HCT116 (cell line): ENCODE measurements at regions not wholly inside any gene's neighbourhood (a gene's known extent, or its start where the extent isn't known, plus 50 kb on each side); places are given as distances from the start of the nearest gene placed in this dataset.

Experiments
- ATAC-seq: fragments of 200-7000 bp; cut with Tn5 transposase; 2 replicates; pipeline ENCODE4 v1.9.1; 2020; ENCODE audit warnings: mild to moderate bottlenecking, moderate library complexity
- BruUV-seq: library from RNA; stranded (reverse); fragments of 400-500 nt; replicated peaks from 2 replicates; lab custom pipeline; 2021; lab: Mats Ljungman, UMichigan
- CTCF ChIA-PET: fragments of 300-600 bp; sonication (Branson Sonifier 250); formaldehyde crosslinking; loops from one replicate; lab custom pipeline; 2021; ENCODE audit warnings: antibody characterized with exemption; lab: Charles Lee
- POLR2A ChIA-PET: fragments of 300-600, 350-600 bp; sonication (Branson Sonifier 250); formaldehyde crosslinking; loops from one replicate; lab custom pipeline; 2021; ENCODE audit warnings: antibody characterized with exemption; lab: Charles Lee
- RAD21 ChIA-PET, 2 experiments: fragments of 300-600 bp; sonication (Branson Sonifier 250); formaldehyde crosslinking; loops; one replicate each; lab custom pipeline; 2023; ENCODE audit warnings: low total read pairs in 2 of 2; ENCODE audit not compliant: uncharacterized antibody in 2 of 2, unreplicated experiment in 2 of 2, low non-redundant PET in 1 of 2; lab: Charles Lee
- DNase-seq: peaks from one replicate; pipeline ENCODE4 v3.0.0-alpha.2; 2010; ENCODE audit warnings: low read depth, low spot score
- H2AFZ ChIP-seq: fragments of 200-600 bp; shearing (Covaris generic), sonication (generic); 2 replicates; pipeline ENCODE4 v1.6.1; 2017; ENCODE audit warnings: low read depth, mixed run types, mixed read lengths, antibody characterized with exemption, low read length; ENCODE audit not compliant: poor library complexity, severe bottlenecking
- H3K27ac ChIP-seq: 2 replicates; pipeline ENCODE4 v1.5.1; 2012; ENCODE audit warnings: low read depth, low read length
- H3K27me3 ChIP-seq: fragments of 200-600 bp; sonication (generic); 2 replicates; pipeline ENCODE4 v1.6.1; 2016; ENCODE audit warnings: mixed run types, low read length, mixed read lengths; ENCODE audit not compliant: insufficient read depth
- H3K36me3 ChIP-seq, 2 experiments: fragments of 200-500 bp in 1 of 2; fragments of 200-600 bp in 1 of 2; sonication (Bioruptor generic) in 1 of 2; sonication (generic) in 1 of 2; 2 replicates each; pipeline versions ENCODE4 v1.5.1 to v1.6.1; 2014 to 2016; ENCODE audit warnings: low read length in 2 of 2, inconsistent platforms in 1 of 2, mixed read lengths in 1 of 2, mixed run types in 1 of 2; ENCODE audit not compliant: insufficient read depth in 2 of 2, control insufficient read depth in 1 of 2
- H3K4me1 ChIP-seq, 2 experiments: fragments of 200-600 bp in 1 of 2; sonication (generic) in 1 of 2; 2 replicates each; pipeline versions ENCODE4 v1.5.1 to v1.6.1; 2012 to 2017; ENCODE audit warnings: low read length in 2 of 2, inconsistent platforms in 1 of 2, mild to moderate bottlenecking in 1 of 2, mixed read lengths in 1 of 2, mixed run types in 1 of 2, moderate library complexity in 1 of 2; ENCODE audit not compliant: insufficient read depth in 2 of 2, control insufficient read depth in 1 of 2
- H3K4me2 ChIP-seq: fragments of 200-600 bp; sonication (generic); 2 replicates; pipeline ENCODE4 v1.6.1; 2017; ENCODE audit warnings: mixed run types, low read length, mixed read lengths
- H3K4me3 ChIP-seq, 2 experiments: fragments of 200-600 bp in 1 of 2; sonication (generic) in 1 of 2; replicated peaks in 1 of 2; 2 replicates each; pipeline ENCODE4 v1.5.1; 2011 to 2016; ENCODE audit warnings: low read length in 2 of 2, control low read depth in 1 of 2, low read depth in 1 of 2, mild to moderate bottlenecking in 1 of 2, mixed read lengths in 1 of 2, mixed run types in 1 of 2
- H3K79me2 ChIP-seq: fragments of 200-600 bp; sonication (generic); 2 replicates; pipeline ENCODE4 v1.6.1; 2017; ENCODE audit warnings: mild to moderate bottlenecking, mixed run types, low read length, moderate library complexity, mixed read lengths; ENCODE audit not compliant: insufficient read depth
- H3K9ac ChIP-seq: fragments of 200-600 bp; sonication (generic); 2 replicates; pipeline ENCODE4 v1.6.1; 2016; ENCODE audit warnings: low read length, mixed read lengths
- H3K9me2 ChIP-seq: fragments of 200-600 bp; sonication (generic), shearing (Covaris generic); 2 replicates; pipeline ENCODE4 v1.6.1; 2017; ENCODE audit warnings: mixed run types, mild to moderate bottlenecking, moderate library complexity; ENCODE audit not compliant: insufficient read depth
- H3K9me3 ChIP-seq, 2 experiments: fragments of 200-500 bp in 1 of 2; fragments of 200-600 bp in 1 of 2; sonication (Bioruptor generic) in 1 of 2; sonication (generic) in 1 of 2; 2 replicates each; pipeline ENCODE4 v1.6.1; 2014 to 2017; ENCODE audit warnings: low read length in 2 of 2, mixed read lengths in 2 of 2, inconsistent platforms in 1 of 2, low read depth in 1 of 2, mild to moderate bottlenecking in 1 of 2, mixed run types in 1 of 2, moderate library complexity in 1 of 2; ENCODE audit not compliant: control insufficient read depth in 1 of 2, insufficient read depth in 1 of 2
- H4K20me1 ChIP-seq: fragments of 200-600 bp; sonication (generic), shearing (Covaris generic); 2 replicates; pipeline ENCODE4 v1.6.1; 2017; ENCODE audit warnings: mixed run types, mild to moderate bottlenecking, moderate library complexity; ENCODE audit not compliant: insufficient read depth
- CBX3 ChIP-seq: IDR thresholded peaks from 2 replicates; pipeline ENCODE4 v1.6.1; 2012; ENCODE audit warnings: low read depth
- EGR1 ChIP-seq: IDR thresholded peaks from 2 replicates; pipeline ENCODE4 v1.6.1; 2012; ENCODE audit warnings: low read depth
- ELF1 ChIP-seq: IDR thresholded peaks from 2 replicates; pipeline ENCODE4 v1.6.1; 2012; ENCODE audit warnings: low read depth, borderline replicate concordance
- EZH2phosphoT487 ChIP-seq: fragments of 200-600 bp; IDR thresholded peaks from 2 replicates; pipeline ENCODE4 v1.6.1; 2018; ENCODE audit warnings: antibody characterized with exemption, borderline replicate concordance
- POLR2A ChIP-seq: IDR thresholded peaks from 2 replicates; pipeline ENCODE4 v1.7.0; 2011; ENCODE audit warnings: borderline replicate concordance; ENCODE audit not compliant: insufficient read depth, insufficient read length; ENCODE audit errors: extremely low read depth
- POLR2AphosphoS5 ChIP-seq: IDR thresholded peaks from 2 replicates; pipeline ENCODE4 v1.6.1; 2011; ENCODE audit warnings: mild to moderate bottlenecking, low read depth, low read length, moderate library complexity
- SIN3A ChIP-seq: IDR thresholded peaks from 2 replicates; pipeline ENCODE4 v1.6.1; 2012; ENCODE audit warnings: low read depth
- TCF7L2 ChIP-seq: IDR thresholded peaks from 2 replicates; pipeline ENCODE4 v1.7.0; 2011; ENCODE audit warnings: borderline replicate concordance, inconsistent platforms; ENCODE audit not compliant: insufficient read depth, insufficient read length; ENCODE audit errors: extremely low read depth
- YY1 ChIP-seq: IDR thresholded peaks from 2 replicates; pipeline ENCODE4 v1.6.1; 2011; ENCODE audit warnings: low read length, low read depth, moderate library complexity, mild to moderate bottlenecking; ENCODE audit not compliant: insufficient replicate concordance; ENCODE audit errors: extremely low read depth
- ZFX ChIP-seq: fragments of 450-650 bp; IDR thresholded peaks from 2 replicates; pipeline ENCODE4 v1.6.1; 2017
- intact Hi-C: fragments of 100-400 bp; cut with micrococcal nuclease; formaldehyde crosslinking; loops from 2 replicates; pipeline ENCODE4 v1.10.0; 2022
- TF ChIP-seq, protein P1 (sequence below): IDR thresholded peaks from 2 replicates; pipeline ENCODE4 v1.6.1; 2012; ENCODE audit warnings: low read depth
- TF ChIP-seq, protein P2 (sequence below): IDR thresholded peaks from 2 replicates; pipeline ENCODE4 v1.6.1; 2012
- TF ChIP-seq, protein P3 (sequence below): IDR thresholded peaks from 2 replicates; pipeline ENCODE4 v1.6.1; 2011; ENCODE audit warnings: mild to moderate bottlenecking, low read length, moderate library complexity; ENCODE audit not compliant: insufficient replicate concordance; ENCODE audit errors: extremely low read depth

DNA sequence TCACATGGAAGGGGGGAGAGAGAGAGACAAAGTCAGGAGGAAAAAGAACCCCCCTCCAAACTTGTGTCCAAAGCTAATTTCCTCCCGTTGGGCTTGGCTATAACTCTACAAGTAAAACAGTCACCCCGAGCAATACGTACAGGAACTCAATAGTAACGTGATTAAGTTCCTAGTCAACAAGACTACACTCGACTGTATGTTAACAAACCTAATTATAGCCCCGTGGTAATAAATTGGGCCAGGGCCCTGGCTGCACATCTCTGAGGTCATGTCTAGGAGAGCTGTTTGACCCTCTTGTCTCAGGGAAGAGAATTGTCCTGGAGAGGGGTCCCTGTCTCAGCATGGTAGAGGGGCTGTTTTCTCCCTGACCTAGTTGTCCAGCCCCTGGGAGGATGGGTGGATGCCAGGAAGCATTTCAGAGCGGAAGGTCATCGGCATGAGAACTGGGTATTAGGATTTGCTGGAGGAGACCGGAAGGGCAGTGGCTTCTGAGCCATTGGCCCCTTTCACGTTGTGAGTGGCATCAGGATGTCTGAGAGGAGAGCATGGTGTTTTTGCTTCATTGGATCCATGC lies 60.2 kb upstream of the COMTD1 start:
- no TSS peak for BruUV-seq

DNA sequence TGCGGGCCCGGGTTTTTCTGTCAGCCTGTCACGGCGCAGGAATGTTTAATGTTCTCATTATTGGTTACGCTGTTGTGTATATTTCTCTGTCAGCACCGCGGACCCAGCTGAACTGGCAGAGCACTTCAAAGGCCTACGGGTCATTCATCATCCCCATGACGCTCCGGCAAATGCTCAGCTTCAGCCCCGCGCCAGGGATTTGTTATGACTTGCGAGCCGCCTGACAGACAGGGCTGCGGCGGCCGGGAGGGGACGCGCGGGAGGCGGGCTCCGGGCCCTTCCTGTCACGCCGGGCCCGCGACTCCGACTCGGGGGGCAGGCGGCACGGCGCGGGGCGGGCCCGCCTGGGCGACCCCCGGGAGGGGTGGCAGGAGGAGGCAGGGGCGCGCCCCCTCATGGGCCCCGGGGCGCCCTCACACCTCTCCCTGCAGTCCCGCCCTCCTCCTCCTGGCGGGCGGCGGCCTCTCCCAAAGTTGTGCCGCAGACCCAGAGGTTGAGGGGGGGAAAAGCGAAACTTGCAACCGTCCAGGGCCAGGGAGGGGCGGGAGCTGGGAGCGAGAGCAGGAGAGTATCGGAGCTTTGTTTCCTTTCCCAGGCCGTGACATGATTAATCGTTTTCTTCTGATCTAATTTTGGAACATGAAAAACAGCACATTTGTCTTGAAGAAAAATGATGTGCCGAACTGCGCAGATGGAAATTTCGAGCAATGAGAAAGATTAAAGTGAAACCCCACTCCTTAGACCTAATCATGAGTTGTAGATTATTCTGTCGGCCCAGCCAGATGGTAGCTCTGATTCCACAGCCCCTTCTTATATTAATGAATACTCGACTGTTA lies 59.3 kb upstream of the COMTD1 start:
- RAD21 ChIA-PET: no interaction called here
- no peaks in the 10 kb centered on the region for H3K79me2 ChIP-seq
- peak overlapping the region; percentile 53; the same call in 1 of the 2 replicates for H3K27ac ChIP-seq
- peak overlapping the region; percentile 57 for H3K9ac ChIP-seq
- H3K4me3 ChIP-seq: peak overlapping the region; percentile 41 to 58
- ATAC-seq (peak; percentile 89), DNase-seq (peak; percentile 64)
- H2AFZ ChIP-seq: peak overlapping the region; percentile 45
- peaks cover 13 to 38% of the 10 kb centered on the region in 2 experiments for H3K4me1 ChIP-seq
- H3K4me2 ChIP-seq: peak overlapping the region; percentile 77
- H3K36me3 ChIP-seq: no peaks in the 10 kb centered on the region
- no peaks in the 10 kb centered on the region; a peak in 1 of 4 replicates for H3K9me3 ChIP-seq
- no peaks in the 10 kb centered on the region for H3K9me2 ChIP-seq
- intact Hi-C loops: no loop called here
- no peaks in the 10 kb centered on the region for H4K20me1 ChIP-seq
- BruUV-seq: no TSS peak
- H3K27me3 ChIP-seq: no peaks in the 10 kb centered on the region
- POLR2A ChIA-PET: no interaction called here
- CTCF ChIA-PET: no interaction called here
- TF ChIP-seq SIN3A (no peak; the same call in 1 of the 2 replicates), ELF1 (no peak), POLR2AphosphoS5 (0 out of 2 replicates have a peak, but pooled peaks have one; percentile 8), POLR2A (no peak), YY1 (no peak), ZFX (peak; percentile 30; the same call in 1 of the 2 replicates), EGR1 (no peak)
- TF ChIP-seq, protein P1, sequence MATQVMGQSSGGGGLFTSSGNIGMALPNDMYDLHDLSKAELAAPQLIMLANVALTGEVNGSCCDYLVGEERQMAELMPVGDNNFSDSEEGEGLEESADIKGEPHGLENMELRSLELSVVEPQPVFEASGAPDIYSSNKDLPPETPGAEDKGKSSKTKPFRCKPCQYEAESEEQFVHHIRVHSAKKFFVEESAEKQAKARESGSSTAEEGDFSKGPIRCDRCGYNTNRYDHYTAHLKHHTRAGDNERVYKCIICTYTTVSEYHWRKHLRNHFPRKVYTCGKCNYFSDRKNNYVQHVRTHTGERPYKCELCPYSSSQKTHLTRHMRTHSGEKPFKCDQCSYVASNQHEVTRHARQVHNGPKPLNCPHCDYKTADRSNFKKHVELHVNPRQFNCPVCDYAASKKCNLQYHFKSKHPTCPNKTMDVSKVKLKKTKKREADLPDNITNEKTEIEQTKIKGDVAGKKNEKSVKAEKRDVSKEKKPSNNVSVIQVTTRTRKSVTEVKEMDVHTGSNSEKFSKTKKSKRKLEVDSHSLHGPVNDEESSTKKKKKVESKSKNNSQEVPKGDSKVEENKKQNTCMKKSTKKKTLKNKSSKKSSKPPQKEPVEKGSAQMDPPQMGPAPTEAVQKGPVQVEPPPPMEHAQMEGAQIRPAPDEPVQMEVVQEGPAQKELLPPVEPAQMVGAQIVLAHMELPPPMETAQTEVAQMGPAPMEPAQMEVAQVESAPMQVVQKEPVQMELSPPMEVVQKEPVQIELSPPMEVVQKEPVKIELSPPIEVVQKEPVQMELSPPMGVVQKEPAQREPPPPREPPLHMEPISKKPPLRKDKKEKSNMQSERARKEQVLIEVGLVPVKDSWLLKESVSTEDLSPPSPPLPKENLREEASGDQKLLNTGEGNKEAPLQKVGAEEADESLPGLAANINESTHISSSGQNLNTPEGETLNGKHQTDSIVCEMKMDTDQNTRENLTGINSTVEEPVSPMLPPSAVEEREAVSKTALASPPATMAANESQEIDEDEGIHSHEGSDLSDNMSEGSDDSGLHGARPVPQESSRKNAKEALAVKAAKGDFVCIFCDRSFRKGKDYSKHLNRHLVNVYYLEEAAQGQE: no peak
- TF ChIP-seq, protein P2, sequence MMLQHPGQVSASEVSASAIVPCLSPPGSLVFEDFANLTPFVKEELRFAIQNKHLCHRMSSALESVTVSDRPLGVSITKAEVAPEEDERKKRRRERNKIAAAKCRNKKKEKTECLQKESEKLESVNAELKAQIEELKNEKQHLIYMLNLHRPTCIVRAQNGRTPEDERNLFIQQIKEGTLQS: no peak
- TF ChIP-seq, protein P3, sequence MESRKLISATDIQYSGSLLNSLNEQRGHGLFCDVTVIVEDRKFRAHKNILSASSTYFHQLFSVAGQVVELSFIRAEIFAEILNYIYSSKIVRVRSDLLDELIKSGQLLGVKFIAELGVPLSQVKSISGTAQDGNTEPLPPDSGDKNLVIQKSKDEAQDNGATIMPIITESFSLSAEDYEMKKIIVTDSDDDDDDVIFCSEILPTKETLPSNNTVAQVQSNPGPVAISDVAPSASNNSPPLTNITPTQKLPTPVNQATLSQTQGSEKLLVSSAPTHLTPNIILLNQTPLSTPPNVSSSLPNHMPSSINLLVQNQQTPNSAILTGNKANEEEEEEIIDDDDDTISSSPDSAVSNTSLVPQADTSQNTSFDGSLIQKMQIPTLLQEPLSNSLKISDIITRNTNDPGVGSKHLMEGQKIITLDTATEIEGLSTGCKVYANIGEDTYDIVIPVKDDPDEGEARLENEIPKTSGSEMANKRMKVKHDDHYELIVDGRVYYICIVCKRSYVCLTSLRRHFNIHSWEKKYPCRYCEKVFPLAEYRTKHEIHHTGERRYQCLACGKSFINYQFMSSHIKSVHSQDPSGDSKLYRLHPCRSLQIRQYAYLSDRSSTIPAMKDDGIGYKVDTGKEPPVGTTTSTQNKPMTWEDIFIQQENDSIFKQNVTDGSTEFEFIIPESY: no peak

More for the DNA sequence above, 60.2 kb upstream of the COMTD1 start:
- H3K27ac ChIP-seq: no peak overlapping the region
- POLR2A ChIA-PET: no interaction called here
- H3K79me2 ChIP-seq: no peaks in the 10 kb centered on the region
- no peak for DNase-seq
- intact Hi-C loops: no loop called here
- peak overlapping the region; percentile 57 for H3K9ac ChIP-seq
- CTCF ChIA-PET: interaction anchor here (0.7 kb wide), 1 partner anchor 100 kb away, joined by 3 read pairs; no protein-coding TSS in a partner anchor
- H4K20me1 ChIP-seq: no peaks in the 10 kb centered on the region
- H3K9me3 ChIP-seq: no peaks in the 10 kb centered on the region
- peak overlapping the region in 1 of 2 experiments; percentile 58; a peak in 3 of 4 replicates for H3K4me3 ChIP-seq
- peaks cover 13 to 38% of the 10 kb centered on the region in 2 experiments for H3K4me1 ChIP-seq
- H3K36me3 ChIP-seq: no peaks in the 10 kb centered on the region
- RAD21 ChIA-PET: no interaction called here
- H2AFZ ChIP-seq: no peak overlapping the region
- H3K4me2 ChIP-seq: peak overlapping the region; percentile 77
- no peaks in the 10 kb centered on the region for H3K9me2 ChIP-seq
- no peaks in the 10 kb centered on the region for H3K27me3 ChIP-seq
- TF ChIP-seq POLR2A (no peak), EZH2phosphoT487 (no peak), TCF7L2 (no peak), CBX3 (no peak)
- no peak for ATAC-seq
